T-helper 17 cell (primary cell): ENCODE measurements at regions not wholly inside any gene's neighbourhood (a gene's known extent, or its start where the extent isn't known, plus 50 kb on each side); places are given as distances from the start of the nearest gene placed in this dataset.

Experiments used
- ATAC-seq: fragments of 150-1000 bp; cut with Tn5 transposase; 2 replicates; pipeline ENCODE4 v1.10.0; 2021; ENCODE audit warnings: mild to moderate bottlenecking, moderate library complexity
- DNase-seq, 3 donors: peaks; one replicate each; pipeline versions ENCODE4 v3.0.0 to v3.0.0-alpha.2; 2020 to 2021
- H3K9me3 ChIP-seq: one replicate; pipeline ENCODE4 v1.7.0; 2013; ENCODE audit warnings: low read length, mild to moderate bottlenecking; ENCODE audit not compliant: control insufficient read depth, poor library complexity, severe bottlenecking
- H3K27ac Mint-ChIP-seq: one replicate; pipeline ENCODE4 v1.8.0; 2022; ENCODE audit warnings: mild to moderate bottlenecking, moderate library complexity, mixed read lengths
- H3K27me3 Mint-ChIP-seq: one replicate; pipeline ENCODE4 v1.8.0; 2022; ENCODE audit warnings: mixed read lengths
- H3K36me3 Mint-ChIP-seq: one replicate; pipeline ENCODE4 v1.8.0; 2022; ENCODE audit warnings: low read depth, mixed read lengths
- H3K4me1 Mint-ChIP-seq: one replicate; pipeline ENCODE4 v1.8.0; 2022; ENCODE audit warnings: mild to moderate bottlenecking, mixed read lengths
- H3K4me3 Mint-ChIP-seq: one replicate; pipeline ENCODE4 v1.8.0; 2022; ENCODE audit warnings: mild to moderate bottlenecking, moderate library complexity, mixed read lengths

- Mint-ChIP-seq H3K4me1 (no peaks in the 10 kb centered on the region), H3K27ac (no peak overlapping the region), H3K27me3 (no peaks in the 10 kb centered on the region), H3K36me3 (no peaks in the 10 kb centered on the region), H3K4me3 (no peak overlapping the region)
- DNase-seq (no peak), ATAC-seq (no peak)
- H3K9me3 ChIP-seq = no peaks in the 10 kb centered on the region
These were observed 126.8 kb upstream of the ST6GAL2 start for GRCh38 chr2:107012714-107013306.

- no peaks in the 10 kb centered on the region for H3K27me3 Mint-ChIP-seq
- no peaks in the 10 kb centered on the region for H3K36me3 Mint-ChIP-seq
- no peak overlapping the region for H3K27ac Mint-ChIP-seq
- H3K4me3 Mint-ChIP-seq = no peak overlapping the region
- ATAC-seq (no peak), DNase-seq (no peak)
- no peaks in the 10 kb centered on the region for H3K9me3 ChIP-seq
- H3K4me1 Mint-ChIP-seq = no peaks in the 10 kb centered on the region
These were observed 127.9 kb upstream of the ST6GAL2 start for GRCh38 chr2:107013884-107014283.

GRCh38 chr2:107018366-107018765 lies 132.4 kb upstream of the ST6GAL2 start:
- Mint-ChIP-seq H3K27ac (no peak overlapping the region), H3K4me3 (no peak overlapping the region), H3K36me3 (no peaks in the 10 kb centered on the region), H3K27me3 (no peaks in the 10 kb centered on the region), H3K4me1 (no peaks in the 10 kb centered on the region)
- no peak for DNase-seq
- no peak for ATAC-seq
- no peaks in the 10 kb centered on the region for H3K9me3 ChIP-seq

- Mint-ChIP-seq H3K36me3 (no peaks in the 10 kb centered on the region), H3K27me3 (no peaks in the 10 kb centered on the region), H3K4me1 (no peaks in the 10 kb centered on the region), H3K4me3 (no peak overlapping the region), H3K27ac (no peak overlapping the region)
- ATAC-seq (no peak), DNase-seq (no peak)
- H3K9me3 ChIP-seq = no peaks in the 10 kb centered on the region
These were observed 134.4 kb upstream of the ST6GAL2 start for GRCh38 chr2:107020392-107020791.

GRCh38 chr2:107024269-107024668 lies 138.3 kb upstream of the ST6GAL2 start:
- no peaks in the 10 kb centered on the region for H3K27me3 Mint-ChIP-seq
- H3K36me3 Mint-ChIP-seq = no peaks in the 10 kb centered on the region
- no peaks in the 10 kb centered on the region for H3K9me3 ChIP-seq
- DNase-seq = no peak
- H3K4me1 Mint-ChIP-seq = no peaks in the 10 kb centered on the region
- H3K27ac Mint-ChIP-seq = no peak overlapping the region
- no peak overlapping the region for H3K4me3 Mint-ChIP-seq
- no peak for ATAC-seq

GRCh38 chr2:107025291-107025857 lies 139.4 kb upstream of the ST6GAL2 start:
- no peak for ATAC-seq
- Mint-ChIP-seq H3K4me1 (no peaks in the 10 kb centered on the region), H3K36me3 (no peaks in the 10 kb centered on the region)

GRCh38 chr2:107025869-107026380 lies 140.0 kb upstream of the ST6GAL2 start:
- no peaks in the 10 kb centered on the region for H3K9me3 ChIP-seq
- DNase-seq (no peak), ATAC-seq (no peak)
- Mint-ChIP-seq H3K27ac (no peak overlapping the region), H3K36me3 (no peaks in the 10 kb centered on the region), H3K27me3 (no peaks in the 10 kb centered on the region), H3K4me1 (no peaks in the 10 kb centered on the region), H3K4me3 (no peak overlapping the region)

More at GRCh38 chr2:107025291-107025857, 139.4 kb upstream of the ST6GAL2 start:
- H3K27ac Mint-ChIP-seq = no peak overlapping the region
- H3K4me3 Mint-ChIP-seq = no peak overlapping the region
- no peak for DNase-seq
- no peaks in the 10 kb centered on the region for H3K9me3 ChIP-seq
- no peaks in the 10 kb centered on the region for H3K27me3 Mint-ChIP-seq

GRCh38 chr2:107027205-107027604 lies 141.2 kb upstream of the ST6GAL2 start:
- Mint-ChIP-seq H3K4me1 (no peaks in the 10 kb centered on the region), H3K27me3 (no peaks in the 10 kb centered on the region), H3K27ac (no peak overlapping the region), H3K36me3 (no peaks in the 10 kb centered on the region), H3K4me3 (no peak overlapping the region)
- no peaks in the 10 kb centered on the region for H3K9me3 ChIP-seq
- DNase-seq (no peak), ATAC-seq (no peak)

GRCh38 chr2:107027810-107028209 lies 141.8 kb upstream of the ST6GAL2 start:
- Mint-ChIP-seq H3K36me3 (no peaks in the 10 kb centered on the region), H3K4me1 (no peaks in the 10 kb centered on the region), H3K27me3 (no peaks in the 10 kb centered on the region), H3K27ac (no peak overlapping the region), H3K4me3 (no peak overlapping the region)
- DNase-seq = no peak
- H3K9me3 ChIP-seq = no peaks in the 10 kb centered on the region
- ATAC-seq = no peak

- ATAC-seq (no peak), DNase-seq (no peak)
- Mint-ChIP-seq H3K4me3 (no peak overlapping the region), H3K4me1 (no peaks in the 10 kb centered on the region), H3K36me3 (no peaks in the 10 kb centered on the region), H3K27me3 (no peaks in the 10 kb centered on the region), H3K27ac (no peak overlapping the region)
- H3K9me3 ChIP-seq = no peaks in the 10 kb centered on the region
These were observed 142.7 kb upstream of the ST6GAL2 start for GRCh38 chr2:107028661-107029060.

GRCh38 chr2:107036293-107036692 lies 150.3 kb upstream of the ST6GAL2 start:
- no peak overlapping the region for H3K4me3 Mint-ChIP-seq
- DNase-seq (no peak), ATAC-seq (no peak)
- no peak overlapping the region for H3K27ac Mint-ChIP-seq
- H3K4me1 Mint-ChIP-seq = no peaks in the 10 kb centered on the region
- peaks cover 2% of the 10 kb centered on the region for H3K9me3 ChIP-seq
- no peaks in the 10 kb centered on the region for H3K27me3 Mint-ChIP-seq
- no peaks in the 10 kb centered on the region for H3K36me3 Mint-ChIP-seq

GRCh38 chr2:107062173-107062572 lies 176.2 kb upstream of the ST6GAL2 start:
- H3K27ac Mint-ChIP-seq = no peak overlapping the region
- no peaks in the 10 kb centered on the region for H3K36me3 Mint-ChIP-seq
- no peaks in the 10 kb centered on the region for H3K27me3 Mint-ChIP-seq
- no peaks in the 10 kb centered on the region for H3K4me1 Mint-ChIP-seq
- H3K4me3 Mint-ChIP-seq = no peak overlapping the region
- H3K9me3 ChIP-seq = no peaks in the 10 kb centered on the region
- no peak for ATAC-seq
- DNase-seq = no peak

- no peaks in the 10 kb centered on the region for H3K9me3 ChIP-seq
- Mint-ChIP-seq H3K36me3 (no peaks in the 10 kb centered on the region), H3K4me1 (no peaks in the 10 kb centered on the region), H3K27me3 (no peaks in the 10 kb centered on the region), H3K4me3 (no peak overlapping the region), H3K27ac (no peak overlapping the region)
- DNase-seq = no peak
- ATAC-seq = no peak
These were observed 176.7 kb upstream of the ST6GAL2 start for GRCh38 chr2:107062599-107063220.

GRCh38 chr2:107063228-107063627 lies 177.3 kb upstream of the ST6GAL2 start:
- no peaks in the 10 kb centered on the region for H3K9me3 ChIP-seq
- Mint-ChIP-seq H3K27me3 (no peaks in the 10 kb centered on the region), H3K4me3 (no peak overlapping the region), H3K27ac (no peak overlapping the region), H3K4me1 (no peaks in the 10 kb centered on the region), H3K36me3 (no peaks in the 10 kb centered on the region)
- no peak for ATAC-seq
- DNase-seq = no peak
